ENCODE measurements at regions not wholly inside any gene's neighbourhood (a gene's known extent, or its start where the extent isn't known, plus 50 kb on each side); places are given as distances from the start of the nearest gene placed in this dataset.

- Histone ChIP-seq H3K18ac (ENCODE audit: extremely low read depth, low read length) (no peak overlapping the region), H4K8ac (ENCODE audit: extremely low read depth, insufficient read depth, low read length) (no peak overlapping the region), H4K20me1 (replicated peaks in 1 of 2; ENCODE audit: control insufficient read depth in 1 of 2, insufficient read depth in 2 of 2, low read length in 2 of 2) (no peaks in the 10 kb centered on the region), H3K9me3 (ENCODE audit: insufficient read depth in 2 of 2, low read depth in 1 of 2, low read length in 1 of 2) (no peaks in the 10 kb centered on the region), H4K91ac (replicated peaks; ENCODE audit: insufficient read length, low read length) (no peak overlapping the region), H2BK20ac (ENCODE audit: low read length) (no peak overlapping the region), H3K9ac (replicated peaks in 1 of 4; ENCODE audit: extremely low read depth in 1 of 4, low read depth in 3 of 4, low read length in 3 of 4) (no peak overlapping the region), H3K36me3 (ENCODE audit: control insufficient read depth in 2 of 4, insufficient read depth in 4 of 4, low read length in 3 of 4) (no peaks in the 10 kb centered on the region), H4K5ac (ENCODE audit: insufficient read length, low read depth, low read length) (no peak overlapping the region), H3K14ac (ENCODE audit: insufficient read length) (no peak overlapping the region), H2BK12ac (ENCODE audit: low read depth, low read length) (no peak overlapping the region), H3K27ac (ENCODE audit: low read depth, low read length) (no peak overlapping the region), H3K23me2 (ENCODE audit: low read depth, low read length) (no peaks in the 10 kb centered on the region), H2BK5ac (ENCODE audit: low read depth, low read length) (no peak overlapping the region), H2BK15ac (ENCODE audit: low read length) (no peak overlapping the region), H3K56ac (replicated peaks; ENCODE audit: insufficient read length, low read depth, low read length) (no peak overlapping the region), H3K79me2 (ENCODE audit: control insufficient read depth in 1 of 2, insufficient read depth in 2 of 2, low read length in 2 of 2) (no peaks in the 10 kb centered on the region), H3K4me1 (replicated peaks in 1 of 4; ENCODE audit: control insufficient read depth in 3 of 4, insufficient read depth in 4 of 4, low read length in 3 of 4) (no peaks in the 10 kb centered on the region), H2BK120ac (replicated peaks; ENCODE audit: low read depth, low read length) (no peak overlapping the region), H3K23ac (ENCODE audit: insufficient read length) (no peak overlapping the region), H2AFZ (ENCODE audit: low read length) (no peak overlapping the region), H3K27me3 (replicated peaks in 1 of 4; ENCODE audit: control insufficient read depth in 3 of 4, extremely low read depth in 1 of 4, insufficient read depth in 3 of 4, low read length in 3 of 4) (no peaks in the 10 kb centered on the region), H2AK5ac (ENCODE audit: low read depth, low read length) (no peak overlapping the region), H3K4me2 (ENCODE audit: insufficient read depth in 1 of 2, low read depth in 2 of 2, low read length in 2 of 2) (no peak overlapping the region), H3K4me3 (ENCODE audit: extremely low read depth in 1 of 4, insufficient read depth in 2 of 4, low read depth in 3 of 4, low read length in 4 of 4) (no peak overlapping the region), H3K79me1 (ENCODE audit: low read depth, low read length) (no peaks in the 10 kb centered on the region), H3K4ac (replicated peaks; ENCODE audit: insufficient read length, low read depth, low read length) (no peak overlapping the region)
- TF ChIP-seq SP2 (IDR thresholded peaks at IDR 0.05; ENCODE audit: low read length) (no peak), TAF1 (IDR thresholded peaks at IDR 0.05; ENCODE audit: low read depth, low read length) (no peak), KDM5A (IDR thresholded peaks at IDR 0.05; ENCODE audit: low read length) (no peak), TEAD4 (IDR thresholded peaks at IDR 0.05; ENCODE audit: low read depth, low read length) (no peak), POU5F1 (IDR thresholded peaks at IDR 0.05; ENCODE audit: low read depth, low read length) (no peak), POLR2AphosphoS5 (IDR thresholded peaks at IDR 0.05; ENCODE audit: low read depth, low read length) (no peak), USF2 (IDR thresholded peaks at IDR 0.05; ENCODE audit: low read length) (no peak), JUN (IDR thresholded peaks at IDR 0.05; ENCODE audit: low read depth, low read length) (no peak)
- no peak for FAIRE-seq
- no peak for DNase-seq (ENCODE audit: low read depth in 1 of 2, low spot score in 2 of 2)
- CTCF ChIA-PET (ENCODE audit: partially characterized antibody): interaction anchor here (0.7 to 1.2 kb wide), 2 partner anchors 309 to 481 kb away, joined by 3 read pairs; no protein-coding TSS in a partner anchor
- POLR2A ChIA-PET (ENCODE audit: partially characterized antibody): no interaction called here
These were observed 539.4 kb downstream of the ZNF804A start for GRCh38 chr2:185137700-185138099.

Data from H1 (cell line).